ENCODE measurements at regions not wholly inside any gene's neighbourhood (a gene's known extent, or its start where the extent isn't known, plus 50 kb on each side); places are given as distances from the start of the nearest gene placed in this dataset.

GRCh38 chr2:118333664-118334063 is 245.4 kb downstream of the INSIG2 start:
- TF ChIP-seq CTCF (IDR thresholded peaks at IDR 0.05; ENCODE audit: low read depth, low read length) (no peak), POLR2A (IDR thresholded peaks at IDR 0.05; ENCODE audit: extremely low read depth, insufficient read length) (no peak), MYC (IDR thresholded peaks at IDR 0.05; ENCODE audit: low read depth, low read length) (no peak)
